GM18868 (cell line): ENCODE measurements at regions not wholly inside any gene's neighbourhood (a gene's known extent, or its start where the extent isn't known, plus 50 kb on each side); places are given as distances from the start of the nearest gene placed in this dataset.
A peak's percentile ranks its signal among the peaks of the same experiment; 100 is the strongest.

ENCODE experiments used
- ATAC-seq: cut with Tn5 transposase; IDR thresholded peaks from one replicate; pipeline ENCODE4 v1.9.1; 2021; ENCODE audit warnings: mild to moderate bottlenecking, moderate library complexity; ENCODE audit not compliant: unreplicated experiment

- no peak for ATAC-seq
These were observed 136.1 kb upstream of the FAM83B start for GRCh38 chr6:54710456-54710855.

GRCh38 chr6:54716010-54716409, 130.6 kb upstream of the FAM83B start:
- ATAC-seq: no peak

- no peak for ATAC-seq
These were observed 129.7 kb upstream of the FAM83B start for GRCh38 chr6:54716877-54717276.

DNA sequence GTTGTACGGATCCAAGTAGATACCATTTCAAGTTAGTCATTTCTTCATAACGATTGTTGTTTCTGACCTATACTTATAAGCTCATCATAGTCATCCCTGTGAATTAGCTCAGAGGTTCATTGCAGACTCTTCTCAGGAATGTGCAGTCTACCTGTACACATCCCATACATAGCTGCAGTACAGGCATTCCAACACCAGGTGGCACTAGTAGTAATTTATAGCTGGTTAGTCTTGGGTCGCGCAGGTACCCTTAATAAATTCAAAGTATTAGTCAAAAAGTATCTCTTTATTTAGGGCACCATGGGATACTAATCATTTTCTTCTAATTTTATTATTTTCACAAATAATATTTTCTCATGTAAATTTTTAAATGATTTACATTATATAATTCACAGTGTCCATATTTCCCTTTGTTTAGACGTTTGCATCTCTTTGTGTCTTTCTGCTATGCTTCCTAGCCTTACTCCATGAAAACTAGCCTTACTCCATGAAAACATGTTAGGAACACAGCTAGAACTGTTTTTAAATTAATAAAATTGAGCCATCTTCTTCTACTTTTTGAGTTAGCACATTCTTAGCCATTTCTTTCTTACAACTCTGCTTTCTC, 128.6 kb upstream of the FAM83B start:
- peak; percentile 89 for ATAC-seq

- ATAC-seq: no peak
These were observed 128.0 kb upstream of the FAM83B start for GRCh38 chr6:54718541-54719023.

GRCh38 chr6:54719131-54719530, 127.4 kb upstream of the FAM83B start:
- ATAC-seq: no peak

DNA sequence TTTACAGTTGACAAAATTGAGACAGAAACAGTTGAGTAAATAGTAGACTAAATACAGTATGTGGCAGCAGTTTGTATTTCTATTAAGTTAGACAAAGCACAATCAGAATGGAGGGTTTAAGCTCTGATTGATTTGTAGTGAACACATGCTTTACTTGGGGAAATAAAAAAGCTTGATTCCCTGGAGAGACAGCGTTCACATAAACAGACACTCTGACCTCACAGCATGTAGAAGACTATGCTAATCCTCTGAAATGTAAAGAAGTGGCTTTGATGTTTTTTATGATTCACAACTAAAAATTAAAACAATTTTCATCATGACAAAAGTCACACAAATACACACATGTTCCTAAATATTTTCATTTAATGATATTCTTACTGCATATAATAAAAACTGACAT, 126.9 kb upstream of the FAM83B start:
- ATAC-seq: no peak

- no peak for ATAC-seq
These were observed 124.2 kb upstream of the FAM83B start for GRCh38 chr6:54722328-54722727.

- no peak for ATAC-seq
These were observed 116.9 kb upstream of the FAM83B start for GRCh38 chr6:54729716-54730115.

DNA sequence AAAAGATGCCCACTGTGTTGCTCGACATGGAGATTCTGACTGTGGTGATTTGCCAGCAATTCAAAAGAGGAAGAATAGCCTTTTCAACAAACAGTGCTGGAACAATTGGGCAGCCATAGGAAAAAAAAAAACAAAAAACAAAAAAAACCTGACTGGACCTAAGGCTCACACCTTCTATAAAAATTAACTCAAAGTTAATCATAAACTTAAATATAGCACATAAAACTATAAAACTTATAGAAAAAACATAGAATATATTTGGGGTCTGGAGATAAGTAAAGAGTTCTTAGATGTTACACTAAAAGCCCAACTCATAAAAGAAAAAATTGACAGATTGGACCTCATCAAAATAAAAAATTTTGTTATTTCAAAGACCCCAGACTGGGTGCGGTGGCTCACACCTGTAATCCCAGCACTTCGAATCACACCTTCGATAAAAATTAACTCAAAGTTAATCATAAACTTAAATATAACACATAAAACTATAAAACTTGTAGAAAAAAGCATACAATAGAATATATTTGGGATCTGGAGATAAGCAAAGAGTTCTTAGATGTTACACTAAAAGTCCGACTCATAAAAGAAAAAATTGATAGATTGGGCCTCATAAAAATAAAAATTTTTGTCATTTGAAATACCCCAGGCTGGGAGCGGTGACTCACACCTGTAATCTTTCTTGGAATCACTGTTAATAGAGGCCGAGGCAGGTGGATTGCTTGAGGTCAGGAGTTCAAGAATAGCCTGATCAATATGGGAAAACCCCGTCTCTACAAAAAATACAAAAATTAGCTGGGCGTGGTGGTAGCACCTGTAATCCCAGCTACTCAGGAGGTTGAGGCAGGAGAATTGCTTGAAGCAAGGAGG, 115.6 kb upstream of the FAM83B start:
- no peak for ATAC-seq

GRCh38 chr6:54737247-54737646, 109.3 kb upstream of the FAM83B start:
- ATAC-seq: peak; percentile 92

DNA sequence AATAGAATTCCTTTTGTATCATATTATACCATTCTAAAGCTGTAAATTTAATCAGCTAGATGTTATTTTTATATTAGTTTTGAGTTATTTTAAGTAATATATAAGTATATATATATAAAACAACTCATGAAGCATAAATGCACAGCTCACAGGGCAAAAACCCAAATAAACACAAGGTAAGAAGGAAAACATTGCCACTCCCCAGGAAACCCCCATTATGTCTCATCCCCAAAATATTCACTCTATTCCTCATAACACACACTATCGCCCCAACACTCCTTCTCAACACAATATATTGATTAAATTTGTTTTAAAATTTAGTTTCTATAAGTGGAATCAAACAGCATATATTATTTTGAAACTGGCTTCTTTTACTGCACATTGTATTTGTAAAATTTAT, 98.6 kb upstream of the FAM83B start:
- no peak for ATAC-seq

DNA sequence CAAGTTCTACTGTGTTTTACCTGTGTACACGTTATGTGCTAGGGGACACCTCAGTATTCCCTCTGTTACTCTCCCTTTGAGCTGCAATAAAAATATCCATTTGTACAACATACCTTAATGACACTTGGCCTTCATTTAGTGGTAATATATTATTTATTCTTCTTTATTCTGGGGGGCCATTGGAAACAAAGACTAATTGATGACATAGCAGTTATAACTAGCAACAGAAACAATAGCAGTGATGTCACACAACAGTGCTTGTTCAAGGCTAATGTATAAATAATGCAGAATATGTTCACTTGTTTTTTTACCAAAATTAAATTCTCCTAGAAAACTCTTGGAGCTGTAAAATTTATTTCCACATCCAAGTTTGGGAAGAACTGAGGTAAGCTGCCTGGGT, 92.2 kb upstream of the FAM83B start:
- no peak for ATAC-seq

- ATAC-seq: no peak
These were observed 88.2 kb upstream of the FAM83B start for GRCh38 chr6:54758340-54758739.

DNA sequence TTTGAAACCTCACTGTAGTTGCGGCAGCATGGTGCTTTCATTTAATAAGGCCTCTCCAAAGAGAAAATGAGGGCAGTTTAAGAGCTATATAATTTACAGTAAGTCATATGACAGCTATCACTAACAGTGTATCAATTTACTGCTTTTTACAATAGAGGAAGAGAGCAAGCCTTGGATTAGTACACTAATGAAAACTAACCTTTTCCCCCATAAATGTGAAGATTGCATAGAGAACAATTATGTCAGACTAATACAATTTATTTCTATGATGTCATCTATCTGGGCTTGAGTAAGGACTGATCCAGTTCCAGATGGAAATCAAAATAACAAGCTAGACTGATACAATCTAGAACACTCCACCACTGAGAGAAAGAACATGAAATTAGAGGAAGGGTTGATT, 78.1 kb upstream of the FAM83B start:
- no peak for ATAC-seq

GRCh38 chr6:54770328-54770727, 76.2 kb upstream of the FAM83B start:
- no peak for ATAC-seq

DNA sequence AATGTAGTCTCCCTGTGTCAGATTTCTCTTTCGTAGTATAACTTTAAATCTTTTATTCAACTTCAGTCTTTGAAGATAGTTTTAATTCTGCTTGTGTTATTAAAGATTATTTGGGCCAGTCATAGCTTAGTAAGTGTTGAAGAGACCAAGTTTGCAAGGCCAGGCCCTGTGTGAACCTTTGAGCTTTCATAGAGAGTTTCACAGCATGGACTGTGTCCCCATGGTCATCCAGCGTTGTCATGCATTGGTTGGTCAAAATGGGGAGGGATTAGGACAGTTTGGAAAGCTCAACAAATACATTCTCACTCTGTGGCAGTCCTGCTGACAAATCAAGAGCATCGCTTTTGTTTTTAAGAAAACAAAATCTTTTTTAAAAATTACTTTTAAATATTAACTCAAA, 74.6 kb upstream of the FAM83B start:
- no peak for ATAC-seq

- no peak for ATAC-seq
These were observed 74.0 kb upstream of the FAM83B start for GRCh38 chr6:54772610-54773009.

- ATAC-seq: no peak
These were observed 71.0 kb upstream of the FAM83B start for GRCh38 chr6:54775576-54775975.

DNA sequence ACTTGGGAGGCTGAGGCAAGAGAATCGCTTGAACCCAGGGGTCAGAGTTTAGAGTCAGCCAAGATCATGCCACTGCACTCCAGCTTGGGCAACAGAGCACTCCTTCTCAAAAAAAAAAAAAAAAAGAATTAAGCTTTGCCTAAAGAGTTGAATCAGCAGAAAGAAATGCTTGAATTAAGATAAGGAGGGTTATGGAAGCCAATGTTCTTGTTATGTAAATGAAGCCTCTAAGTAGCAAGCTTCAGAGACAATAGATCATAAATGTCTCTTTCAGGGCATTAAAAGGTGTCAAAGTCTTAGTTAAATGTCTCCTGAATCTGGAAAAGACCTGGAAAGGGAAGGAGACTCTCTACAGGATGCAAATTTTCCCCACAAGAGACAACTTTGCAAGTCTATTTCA, 69.7 kb upstream of the FAM83B start:
- ATAC-seq: no peak

DNA sequence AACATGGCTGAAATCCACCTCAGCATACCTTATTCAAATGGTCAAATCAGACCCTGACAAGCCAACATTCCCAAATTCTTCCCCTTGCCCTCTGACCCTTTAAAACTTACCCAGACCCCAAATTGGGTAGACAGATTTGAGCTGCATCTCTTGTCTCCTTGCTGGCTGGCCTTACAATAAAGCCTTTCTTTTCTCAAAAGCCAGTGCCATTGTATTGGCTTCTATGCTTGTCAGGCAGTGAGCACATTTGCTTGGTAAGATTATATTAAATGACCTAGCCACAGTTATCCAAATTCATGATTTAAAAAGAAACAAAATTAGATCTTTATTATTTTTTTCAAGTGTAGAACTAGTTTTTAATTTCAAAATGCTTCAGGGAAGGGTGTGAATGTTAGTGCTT, 67.8 kb upstream of the FAM83B start:
- no peak for ATAC-seq

GRCh38 chr6:54784011-54784410, 62.6 kb upstream of the FAM83B start:
- no peak for ATAC-seq
